RWPE1 (cell line): ENCODE measurements at regions not wholly inside any gene's neighbourhood (a gene's known extent, or its start where the extent isn't known, plus 50 kb on each side); places are given as distances from the start of the nearest gene placed in this dataset.

ENCODE experiments used
- CTCF ChIA-PET: fragments of 350-600 bp; sonication (Branson Sonifier 250); formaldehyde crosslinking; extraction: SDS; loops from one replicate; lab custom pipeline; 2021; lab: Yijun Ruan, JAX
- POLR2A ChIA-PET: fragments of 400-600 bp; formaldehyde crosslinking; extraction: SDS; loops from one replicate; lab custom pipeline; 2020; ENCODE audit warnings: antibody characterized with exemption; ENCODE audit not compliant: low non-redundant PET; lab: Yijun Ruan, JAX
- DNase-seq: peaks from one replicate; pipeline ENCODE4 v3.0.0; 2012; ENCODE audit warnings: low spot score
- H3K27ac ChIP-seq: fragments of 450-650 bp; 2 replicates; pipeline ENCODE4 v1.5.1; 2017
- CTCF ChIP-seq: fragments of 450-650 bp; conservative IDR thresholded peaks from 2 replicates; pipeline ENCODE4 v1.5.1; 2017; ENCODE audit warnings: low read depth, mild to moderate bottlenecking

- no peak overlapping the region for H3K27ac ChIP-seq
- TF ChIP-seq CTCF, result no peak
- ChIA-PET CTCF (interaction anchor here (0.6 kb wide), 1 partner anchor 214 kb away, joined by 3 read pairs; no protein-coding TSS in a partner anchor), POLR2A (no interaction called here)
- no peak for DNase-seq
These were observed 142.2 kb upstream of the DLGAP1 start for GRCh38 chr18:4597301-4597700.

GRCh38 chr18:4593895-4594294 lies 138.8 kb upstream of the DLGAP1 start:
- CTCF ChIA-PET, result no interaction called here
- TF ChIP-seq CTCF, result no peak
- POLR2A ChIA-PET, result no interaction called here
- H3K27ac ChIP-seq, result no peak overlapping the region
- DNase-seq, result no peak

GRCh38 chr18:4593459-4593858 lies 138.4 kb upstream of the DLGAP1 start:
- H3K27ac ChIP-seq, result no peak overlapping the region
- ChIA-PET POLR2A (no interaction called here), CTCF (no interaction called here)
- no peak for TF ChIP-seq CTCF
- no peak for DNase-seq

- DNase-seq, result no peak
- H3K27ac ChIP-seq, result no peak overlapping the region
- ChIA-PET CTCF (no interaction called here), POLR2A (no interaction called here)
- no peak for TF ChIP-seq CTCF
These were observed 134.1 kb upstream of the DLGAP1 start for GRCh38 chr18:4589056-4589800.

- CTCF ChIA-PET, result no interaction called here
- TF ChIP-seq CTCF, result no peak
- DNase-seq, result no peak
- POLR2A ChIA-PET, result no interaction called here
- H3K27ac ChIP-seq, result no peak overlapping the region
These were observed 132.1 kb upstream of the DLGAP1 start for GRCh38 chr18:4587204-4587603.

GRCh38 chr18:4586731-4587130 lies 131.6 kb upstream of the DLGAP1 start:
- ChIA-PET POLR2A (no interaction called here), CTCF (no interaction called here)
- no peak for DNase-seq
- H3K27ac ChIP-seq, result no peak overlapping the region
- no peak for TF ChIP-seq CTCF
